Stomach (tissue), 4 donors: ENCODE measurements at regions not wholly inside any gene's neighbourhood (a gene's known extent, or its start where the extent isn't known, plus 50 kb on each side); places are given as distances from the start of the nearest gene placed in this dataset.

ENCODE experiments used
- POLR2A ChIP-seq, 4 donors: fragments of 450-650 bp; IDR thresholded peaks; one replicate each; pipeline ENCODE4 v1.6.1; 2016; ENCODE audit warnings: antibody characterized with exemption in 4 of 4, control low read depth in 2 of 4, mild to moderate bottlenecking in 1 of 4, moderate library complexity in 1 of 4
- POLR2AphosphoS5 ChIP-seq, 3 donors: sonication (generic); formaldehyde crosslinking; IDR thresholded peaks; one replicate each; pipeline ENCODE4 v1.6.1; 2016; ENCODE audit warnings: antibody characterized with exemption in 3 of 3
- TF ChIP-seq, protein P1 (sequence below), 7 experiments: fragments of 450-650 bp in 4 of 7; fragments of 200-600 bp in 3 of 7; sonication (generic) in 3 of 7; IDR thresholded peaks; one replicate each; pipeline ENCODE4 v1.5.1; 2016 to 2019; ENCODE audit warnings: antibody characterized with exemption in 7 of 7, control low read depth in 2 of 7, mild to moderate bottlenecking in 1 of 7

DNA sequence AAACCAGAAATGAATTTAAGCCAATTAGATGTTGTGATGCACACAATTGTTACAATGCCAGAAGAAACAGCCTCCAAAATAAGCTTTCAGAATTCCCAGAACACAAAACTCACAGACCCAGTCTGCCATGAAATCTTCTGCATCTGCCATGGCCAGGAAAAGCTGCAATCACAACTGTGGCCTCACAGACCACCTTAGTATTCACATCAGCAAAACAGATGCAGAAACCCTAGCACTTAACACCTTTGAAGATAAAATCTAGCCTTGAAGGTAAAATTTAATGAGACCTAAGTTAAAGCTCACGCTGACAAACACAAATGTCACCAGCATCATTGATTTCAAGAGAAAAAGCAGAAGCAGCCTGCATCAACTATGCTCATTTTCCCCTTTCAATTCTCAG, 566.8 kb upstream of the TMPRSS15 start:
- no peak for TF ChIP-seq POLR2AphosphoS5 (IDR thresholded peaks at IDR 0.05)
- TF ChIP-seq, protein P1, sequence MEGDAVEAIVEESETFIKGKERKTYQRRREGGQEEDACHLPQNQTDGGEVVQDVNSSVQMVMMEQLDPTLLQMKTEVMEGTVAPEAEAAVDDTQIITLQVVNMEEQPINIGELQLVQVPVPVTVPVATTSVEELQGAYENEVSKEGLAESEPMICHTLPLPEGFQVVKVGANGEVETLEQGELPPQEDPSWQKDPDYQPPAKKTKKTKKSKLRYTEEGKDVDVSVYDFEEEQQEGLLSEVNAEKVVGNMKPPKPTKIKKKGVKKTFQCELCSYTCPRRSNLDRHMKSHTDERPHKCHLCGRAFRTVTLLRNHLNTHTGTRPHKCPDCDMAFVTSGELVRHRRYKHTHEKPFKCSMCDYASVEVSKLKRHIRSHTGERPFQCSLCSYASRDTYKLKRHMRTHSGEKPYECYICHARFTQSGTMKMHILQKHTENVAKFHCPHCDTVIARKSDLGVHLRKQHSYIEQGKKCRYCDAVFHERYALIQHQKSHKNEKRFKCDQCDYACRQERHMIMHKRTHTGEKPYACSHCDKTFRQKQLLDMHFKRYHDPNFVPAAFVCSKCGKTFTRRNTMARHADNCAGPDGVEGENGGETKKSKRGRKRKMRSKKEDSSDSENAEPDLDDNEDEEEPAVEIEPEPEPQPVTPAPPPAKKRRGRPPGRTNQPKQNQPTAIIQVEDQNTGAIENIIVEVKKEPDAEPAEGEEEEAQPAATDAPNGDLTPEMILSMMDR (IDR thresholded peaks at IDR 0.05), result no peak
- no peak for TF ChIP-seq POLR2A (IDR thresholded peaks at IDR 0.05)
